DND-41 (cell line): ENCODE measurements at regions not wholly inside any gene's neighbourhood (a gene's known extent, or its start where the extent isn't known, plus 50 kb on each side); places are given as distances from the start of the nearest gene placed in this dataset.

Source experiments
- ATAC-seq: fragments of 200-7000 bp; cut with Tn5 transposase; 3 replicates; pipeline ENCODE4 v1.9.1; 2021; ENCODE audit warnings: low read depth; ENCODE audit not compliant: insufficient read depth
- DNase-seq: peaks from one replicate; pipeline ENCODE4 v3.0.0-alpha.2; 2020
- H2AFZ ChIP-seq: 2 replicates; pipeline ENCODE4 v1.6.0; 2012; ENCODE audit warnings: low read depth, low read length
- H3K27ac ChIP-seq: 2 replicates; pipeline ENCODE4 v1.5.1; 2012; ENCODE audit warnings: low read length, inconsistent platforms
- H3K27me3 ChIP-seq: fragments of 200-600 bp; sonication (generic); 2 replicates; pipeline ENCODE4 v1.6.0; 2012; ENCODE audit warnings: low read length, mild to moderate bottlenecking, inconsistent platforms; ENCODE audit not compliant: insufficient read depth, poor library complexity
- H3K36me3 ChIP-seq: 2 replicates; pipeline ENCODE4 v1.5.1; 2012; ENCODE audit warnings: low read length, inconsistent platforms; ENCODE audit not compliant: insufficient read depth
- H3K4me1 ChIP-seq: 2 replicates; pipeline ENCODE4 v1.5.1; 2012; ENCODE audit warnings: mild to moderate bottlenecking, low read length; ENCODE audit not compliant: insufficient read depth
- H3K4me2 ChIP-seq: 2 replicates; pipeline ENCODE4 v1.6.0; 2012; ENCODE audit warnings: mild to moderate bottlenecking, moderate library complexity, low read length, inconsistent platforms; ENCODE audit not compliant: insufficient read depth
- H3K4me3 ChIP-seq, 2 experiments: fragments of 200-600 bp in 1 of 2; shearing (Covaris generic) in 1 of 2; 2 replicates each; pipeline ENCODE4 v1.5.1; 2012 to 2016; ENCODE audit warnings: inconsistent platforms in 2 of 2, low read length in 2 of 2, mild to moderate bottlenecking in 2 of 2, low read depth in 1 of 2, moderate library complexity in 1 of 2
- H3K79me2 ChIP-seq: 2 replicates; pipeline ENCODE4 v1.6.0; 2012; ENCODE audit warnings: low read length, inconsistent platforms; ENCODE audit not compliant: insufficient read depth
- H3K9ac ChIP-seq: 2 replicates; pipeline ENCODE4 v1.6.0; 2012; ENCODE audit warnings: low read depth, mild to moderate bottlenecking, inconsistent platforms, low read length, moderate library complexity
- H3K9me3 ChIP-seq: 2 replicates; pipeline ENCODE4 v1.5.1; 2012; ENCODE audit warnings: low read length, moderate library complexity, mild to moderate bottlenecking, inconsistent platforms; ENCODE audit not compliant: insufficient read depth, severe bottlenecking
- H4K20me1 ChIP-seq: 2 replicates; pipeline ENCODE4 v1.6.0; 2012; ENCODE audit warnings: low read length; ENCODE audit not compliant: insufficient read depth
- CTCF ChIP-seq: IDR thresholded peaks from 2 replicates; pipeline ENCODE4 v1.5.1; 2012; ENCODE audit warnings: borderline replicate concordance, low read length, moderate library complexity, mild to moderate bottlenecking; ENCODE audit not compliant: poor library complexity, severe bottlenecking; ENCODE audit errors: extremely low read depth
- EZH2 ChIP-seq: IDR thresholded peaks from 3 replicates; pipeline ENCODE4 v1.6.1; 2012; ENCODE audit warnings: borderline replicate concordance, low read depth, mild to moderate bottlenecking, moderate library complexity, low read length, inconsistent platforms; ENCODE audit not compliant: severe bottlenecking

GRCh38 chr18:37871561-37871960 lies 306.0 kb upstream of the CELF4 start:
- ATAC-seq: no peak
- H4K20me1 ChIP-seq: no peaks in the 10 kb centered on the region
- no peaks in the 10 kb centered on the region for H3K79me2 ChIP-seq
- H2AFZ ChIP-seq: no peak overlapping the region
- no peak overlapping the region for H3K27ac ChIP-seq
- no peak overlapping the region for H3K9ac ChIP-seq
- H3K4me1 ChIP-seq: no peaks in the 10 kb centered on the region
- no peak overlapping the region for H3K4me3 ChIP-seq
- H3K4me2 ChIP-seq: no peak overlapping the region
- H3K9me3 ChIP-seq: no peaks in the 10 kb centered on the region
- no peaks in the 10 kb centered on the region for H3K36me3 ChIP-seq
- no peaks in the 10 kb centered on the region for H3K27me3 ChIP-seq
- no peak for TF ChIP-seq CTCF
- DNase-seq: no peak

- TF ChIP-seq EZH2 (no peak), CTCF (no peak)
These were observed 303.5 kb upstream of the CELF4 start for GRCh38 chr18:37869051-37869450.

GRCh38 chr18:37864122-37864521 lies 298.5 kb upstream of the CELF4 start:
- no peak overlapping the region for H3K9ac ChIP-seq
- H2AFZ ChIP-seq: no peak overlapping the region
- ATAC-seq (no peak), DNase-seq (no peak)
- H4K20me1 ChIP-seq: no peaks in the 10 kb centered on the region
- H3K9me3 ChIP-seq: no peaks in the 10 kb centered on the region
- H3K4me1 ChIP-seq: no peaks in the 10 kb centered on the region
- no peaks in the 10 kb centered on the region for H3K27me3 ChIP-seq
- TF ChIP-seq EZH2 (no peak), CTCF (no peak)
- H3K79me2 ChIP-seq: no peaks in the 10 kb centered on the region
- H3K27ac ChIP-seq: no peak overlapping the region
- no peaks in the 10 kb centered on the region for H3K36me3 ChIP-seq
- no peak overlapping the region for H3K4me2 ChIP-seq
- no peak overlapping the region for H3K4me3 ChIP-seq

More at GRCh38 chr18:37869051-37869450, 303.5 kb upstream of the CELF4 start:
- Histone ChIP-seq H3K4me3 (no peak overlapping the region), H4K20me1 (no peaks in the 10 kb centered on the region), H3K36me3 (no peaks in the 10 kb centered on the region), H3K4me2 (no peak overlapping the region), H3K9ac (no peak overlapping the region), H3K79me2 (no peaks in the 10 kb centered on the region), H3K9me3 (no peaks in the 10 kb centered on the region), H3K27ac (no peak overlapping the region), H2AFZ (no peak overlapping the region), H3K27me3 (no peaks in the 10 kb centered on the region), H3K4me1 (no peaks in the 10 kb centered on the region)
- ATAC-seq (no peak), DNase-seq (no peak)

- Histone ChIP-seq H3K4me1 (no peaks in the 10 kb centered on the region), H2AFZ (no peak overlapping the region), H3K27ac (no peak overlapping the region), H3K4me2 (no peak overlapping the region), H3K36me3 (no peaks in the 10 kb centered on the region), H3K4me3 (no peak overlapping the region), H4K20me1 (no peaks in the 10 kb centered on the region), H3K9ac (no peak overlapping the region), H3K27me3 (no peaks in the 10 kb centered on the region), H3K9me3 (no peaks in the 10 kb centered on the region), H3K79me2 (no peaks in the 10 kb centered on the region)
- ATAC-seq: no peak
- TF ChIP-seq CTCF (no peak), EZH2 (no peak)
- DNase-seq: no peak
These were observed 296.4 kb upstream of the CELF4 start for GRCh38 chr18:37861981-37862380.
